IMR-90 (cell line): ENCODE measurements at regions not wholly inside any gene's neighbourhood (a gene's known extent, or its start where the extent isn't known, plus 50 kb on each side); places are given as distances from the start of the nearest gene placed in this dataset.

Experiments used
- ATAC-seq: fragments of 200-7000 bp; cut with Tn5 transposase; 2 replicates; pipeline ENCODE4 v1.9.1; 2020; ENCODE audit warnings: low read depth, mild to moderate bottlenecking, moderate library complexity
- BruUV-seq: library from RNA; stranded (reverse); fragments of 400-500 nt; replicated peaks from 2 replicates; lab custom pipeline; 2021; lab: Mats Ljungman, UMichigan
- CTCF ChIA-PET: fragments of 300-600 bp; formaldehyde crosslinking; extraction: SDS; loops from one replicate; lab custom pipeline; 2021; ENCODE audit warnings: antibody characterized with exemption; lab: Yijun Ruan, JAX
- POLR2A ChIA-PET: fragments of 300-600 bp; sonication (Branson Sonifier 250); formaldehyde crosslinking; loops from one replicate; lab custom pipeline; 2022; ENCODE audit warnings: antibody characterized with exemption; ENCODE audit not compliant: unreplicated experiment; lab: Charles Lee
- DNase-seq: peaks from one replicate; pipeline ENCODE4 v3.0.0; 2013
- H2AFZ ChIP-seq: replicated peaks from 2 replicates; pipeline ENCODE3; 2013; ENCODE audit warnings: low read length, mild to moderate bottlenecking; ENCODE audit not compliant: poor library complexity
- H2AK5ac ChIP-seq: 2 replicates; pipeline ENCODE4 v1.6.1; 2013; ENCODE audit warnings: low read depth, low read length, inconsistent platforms
- H2AK9ac ChIP-seq: replicated peaks from 2 replicates; pipeline ENCODE3; 2013; ENCODE audit warnings: mild to moderate bottlenecking, low read depth, low read length, moderate library complexity; ENCODE audit not compliant: poor library complexity
- H2BK120ac ChIP-seq: 2 replicates; pipeline ENCODE4 v1.6.1; 2013; ENCODE audit warnings: low read depth, low read length, inconsistent platforms
- H2BK15ac ChIP-seq: 3 replicates; pipeline ENCODE4 v1.6.1; 2013; ENCODE audit warnings: low read depth, low read length, inconsistent platforms
- H2BK20ac ChIP-seq: 2 replicates; pipeline ENCODE4 v1.6.1; 2013; ENCODE audit warnings: low read depth, mild to moderate bottlenecking, inconsistent platforms, low read length, moderate library complexity
- H2BK5ac ChIP-seq: 2 replicates; pipeline ENCODE4 v1.6.1; 2013; ENCODE audit warnings: mild to moderate bottlenecking, low read depth, low read length, inconsistent platforms; ENCODE audit not compliant: poor library complexity, severe bottlenecking
- H3K14ac ChIP-seq: replicated peaks from 2 replicates; pipeline ENCODE4 v1.6.1; 2013; ENCODE audit warnings: low read depth, low read length, inconsistent platforms
- H3K18ac ChIP-seq: 2 replicates; pipeline ENCODE4 v1.6.1; 2013; ENCODE audit warnings: low read depth, low read length, control low read depth
- H3K23ac ChIP-seq: 2 replicates; pipeline ENCODE4 v1.6.1; 2013; ENCODE audit warnings: low read depth, low read length, inconsistent platforms
- H3K27ac ChIP-seq: 2 replicates; pipeline ENCODE4 v1.5.1; 2013; ENCODE audit warnings: mild to moderate bottlenecking, control low read depth, low read length; ENCODE audit not compliant: insufficient read depth
- H3K27me3 ChIP-seq: 2 replicates; pipeline ENCODE4 v1.6.1; 2013; ENCODE audit warnings: low read length; ENCODE audit not compliant: control insufficient read depth, insufficient read depth
- H3K36me3 ChIP-seq: 2 replicates; pipeline ENCODE4 v1.6.1; 2013; ENCODE audit warnings: low read length, mixed read lengths; ENCODE audit not compliant: control insufficient read depth, insufficient read depth
- H3K4ac ChIP-seq: 2 replicates; pipeline ENCODE4 v1.6.1; 2013; ENCODE audit warnings: low read depth, low read length, inconsistent platforms
- H3K4me1 ChIP-seq: 2 replicates; pipeline ENCODE4 v1.6.1; 2013; ENCODE audit warnings: low read length, mixed read lengths; ENCODE audit not compliant: control insufficient read depth, insufficient read depth
- H3K4me2 ChIP-seq: 2 replicates; pipeline ENCODE4 v1.6.1; 2013; ENCODE audit warnings: low read depth, mild to moderate bottlenecking, control low read depth, low read length, moderate library complexity
- H3K4me3 ChIP-seq: 2 replicates; pipeline ENCODE4 v1.5.1; 2013; ENCODE audit warnings: low read depth, mild to moderate bottlenecking, control low read depth, low read length, moderate library complexity; ENCODE audit not compliant: insufficient read depth
- H3K56ac ChIP-seq: 2 replicates; pipeline ENCODE4 v1.6.1; 2013; ENCODE audit warnings: low read length, inconsistent platforms; ENCODE audit not compliant: insufficient read depth; ENCODE audit errors: extremely low read depth
- H3K79me1 ChIP-seq, 2 experiments: 2 replicates each; pipeline ENCODE4 v1.6.1; 2013; ENCODE audit warnings: low read length in 2 of 2, inconsistent platforms in 1 of 2, low read depth in 1 of 2
- H3K9ac ChIP-seq: 2 replicates; pipeline ENCODE4 v1.6.1; 2013; ENCODE audit warnings: low read depth, low read length, control low read depth
- H3K9me1 ChIP-seq: 2 replicates; pipeline ENCODE4 v1.6.1; 2013; ENCODE audit warnings: low read length, inconsistent platforms; ENCODE audit not compliant: insufficient read depth
- H3K9me3 ChIP-seq: 2 replicates; pipeline ENCODE4 v1.6.1; 2013; ENCODE audit warnings: low read length; ENCODE audit not compliant: control insufficient read depth, insufficient read depth
- H4K20me1 ChIP-seq: 2 replicates; pipeline ENCODE4 v1.6.1; 2013; ENCODE audit warnings: low read length, inconsistent platforms; ENCODE audit not compliant: insufficient read depth
- H4K5ac ChIP-seq: 2 replicates; pipeline ENCODE4 v1.6.1; 2013; ENCODE audit warnings: mild to moderate bottlenecking, low read depth, low read length, control low read depth
- H4K8ac ChIP-seq, 2 experiments: 2 replicates each; pipeline ENCODE4 v1.6.1; 2013; ENCODE audit warnings: low read depth in 2 of 2, low read length in 2 of 2, control low read depth in 1 of 2, inconsistent platforms in 1 of 2
- H4K91ac ChIP-seq: 2 replicates; pipeline ENCODE4 v1.6.1; 2013; ENCODE audit warnings: low read depth, low read length, inconsistent platforms; ENCODE audit not compliant: insufficient read depth
- BHLHE40 ChIP-seq: fragments of 150-350 bp; IDR thresholded peaks from 2 replicates; pipeline ENCODE4 v1.6.1; 2016; ENCODE audit warnings: mild to moderate bottlenecking, low read depth, low read length
- CEBPB ChIP-seq: IDR thresholded peaks from 2 replicates; pipeline ENCODE4 v1.6.1; 2012; ENCODE audit warnings: low read depth, low read length, improper control_type of control experiment
- CHD1 ChIP-seq: IDR thresholded peaks from 2 replicates; pipeline ENCODE4 v1.6.1; 2012; ENCODE audit warnings: low read depth, low read length, improper control_type of control experiment
- FOS ChIP-seq: fragments of 150-350 bp; IDR thresholded peaks from 2 replicates; pipeline ENCODE4 v1.6.1; 2016; ENCODE audit warnings: low read depth, low read length
- MAFK ChIP-seq: IDR thresholded peaks from 2 replicates; pipeline ENCODE4 v1.6.1; 2012; ENCODE audit warnings: low read depth, low read length, improper control_type of control experiment
- MAZ ChIP-seq: IDR thresholded peaks from 2 replicates; pipeline ENCODE4 v1.6.1; 2012; ENCODE audit warnings: low read depth, mild to moderate bottlenecking, low read length, improper control_type of control experiment, moderate library complexity, borderline replicate concordance
- MXI1 ChIP-seq: IDR thresholded peaks from 2 replicates; pipeline ENCODE4 v1.6.1; 2012; ENCODE audit warnings: low read depth, mild to moderate bottlenecking, low read length, moderate library complexity, borderline replicate concordance
- NFE2L2 ChIP-seq: fragments of 150-350 bp; IDR thresholded peaks from 2 replicates; pipeline ENCODE4 v1.6.1; 2016; ENCODE audit warnings: low read depth, mild to moderate bottlenecking, low read length
- POLR2A ChIP-seq: IDR thresholded peaks from 2 replicates; pipeline ENCODE4 v1.6.1; 2012; ENCODE audit warnings: mild to moderate bottlenecking, low read depth, low read length
- RAD21 ChIP-seq: IDR thresholded peaks from 2 replicates; pipeline ENCODE4 v1.6.1; 2012; ENCODE audit warnings: low read length, improper control_type of control experiment
- RCOR1 ChIP-seq: IDR thresholded peaks from 2 replicates; pipeline ENCODE4 v1.6.1; 2012; ENCODE audit warnings: mild to moderate bottlenecking, low read length, improper control_type of control experiment; ENCODE audit not compliant: insufficient replicate concordance
- RFX5 ChIP-seq: IDR thresholded peaks from 2 replicates; pipeline ENCODE4 v1.8.0; 2012; ENCODE audit warnings: low read depth, mild to moderate bottlenecking, low read length, moderate library complexity
- SMC3 ChIP-seq: fragments of 150-350 bp; IDR thresholded peaks from 2 replicates; pipeline ENCODE4 v1.6.1; 2016; ENCODE audit warnings: low read depth, mild to moderate bottlenecking, antibody characterized with exemption, low read length, moderate library complexity
- WGBS, 2 experiments: methylation state at CpG; one replicate each; pipeline versions ENCODE4 v1.1.5 to v1.1.7; 2013; ENCODE audit warnings: missing lambda C conversion rate in 2 of 2; ENCODE audit not compliant: insufficient read length in 1 of 2; ENCODE audit errors: extremely low coverage in 2 of 2; 5-methylcytosine and 5-hydroxymethylcytosine counted together
- dilution Hi-C: fragments of 300-500 bp; cut with HindIII; formaldehyde crosslinking; loops from one replicate; pipeline ENCODE4 v1.14.3; 2018; ENCODE audit warnings: low sequenced_read_pairs; ENCODE audit not compliant: unreplicated experiment
- in situ Hi-C: fragments of 300-500 bp; cut with MboI; formaldehyde crosslinking; loops from 3 replicates; pipeline ENCODE4 v1.14.3; 2019; ENCODE audit warnings: low sequenced_read_pairs, inconsistent platforms, mixed read lengths
- intact Hi-C: fragments of 100-400 bp; cut with micrococcal nuclease; formaldehyde crosslinking; loops from 2 replicates; pipeline ENCODE4 v1.10.0; 2022
- TF ChIP-seq, protein P1 (sequence below): conservative IDR thresholded peaks from 2 replicates; pipeline ENCODE4 v1.5.1; 2012; ENCODE audit warnings: mild to moderate bottlenecking, low read depth, low read length, improper control_type of control experiment
- TF ChIP-seq, protein P2 (sequence below): fragments of 150-350 bp; IDR thresholded peaks from 2 replicates; pipeline ENCODE4 v1.6.1; 2016; ENCODE audit warnings: low read depth, mild to moderate bottlenecking, low read length, moderate library complexity, borderline replicate concordance
- TF ChIP-seq, protein P3 (sequence below): fragments of 150-350 bp; IDR thresholded peaks from 2 replicates; pipeline ENCODE4 v1.6.1; 2017; ENCODE audit warnings: mild to moderate bottlenecking, antibody characterized with exemption, low read length, low read depth

DNA sequence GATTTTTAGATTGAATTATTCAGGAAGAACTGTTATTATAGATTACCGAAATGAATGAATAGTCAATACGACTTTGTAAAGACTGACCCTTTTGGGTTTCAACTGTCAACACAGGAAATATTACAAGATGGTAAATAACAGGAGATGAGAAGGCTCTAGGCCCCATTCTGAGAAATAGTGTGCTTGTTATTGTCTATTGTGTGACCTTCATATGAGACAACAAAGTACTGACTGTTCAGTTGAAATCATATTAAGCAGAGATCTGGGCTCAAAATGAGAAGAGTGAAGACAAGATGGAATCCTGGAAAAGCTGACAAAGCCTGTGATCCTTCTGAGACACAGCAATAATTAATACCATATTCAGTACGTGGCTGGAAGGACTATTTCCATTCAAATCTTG is 503.8 kb downstream of the INHBA start:
- H3K4me1 ChIP-seq, result no peaks in the 10 kb centered on the region
- H3K27ac ChIP-seq, result no peak overlapping the region
- no peak overlapping the region for H4K91ac ChIP-seq
- no peak overlapping the region for H3K18ac ChIP-seq
- no peak overlapping the region for H3K14ac ChIP-seq
- H3K4me2 ChIP-seq, result no peak overlapping the region
- no peak overlapping the region for H2AK9ac ChIP-seq
- no peak overlapping the region for H2AFZ ChIP-seq
- no peak overlapping the region for H2BK15ac ChIP-seq
- H3K9me3 ChIP-seq, result no peaks in the 10 kb centered on the region
- H3K56ac ChIP-seq, result no peak overlapping the region
- in situ Hi-C loops, result no loop called here
- no peak overlapping the region for H3K9ac ChIP-seq
- ChIA-PET POLR2A (no interaction called here), CTCF (no interaction called here)
- no peaks in the 10 kb centered on the region for H3K27me3 ChIP-seq
- no CpG with 5 or more reads among the region's 3 CpGs for WGBS, 2 experiments
- no peak overlapping the region for H4K5ac ChIP-seq
- no peak for ATAC-seq
- no peak overlapping the region for H3K23ac ChIP-seq
- H2BK20ac ChIP-seq, result no peak overlapping the region
- intact Hi-C loops, result no loop called here
- peaks cover 0 to 1% of the 10 kb centered on the region in 2 experiments; a peak in 1 of 4 replicates for H3K79me1 ChIP-seq
- no peak overlapping the region for H4K8ac ChIP-seq
- no peak for DNase-seq
- no peak overlapping the region for H2AK5ac ChIP-seq
- dilution Hi-C loops, result no loop called here
- BruUV-seq, result no TSS peak
- no peak overlapping the region for H2BK5ac ChIP-seq
- H2BK120ac ChIP-seq, result no peak overlapping the region
- no peaks in the 10 kb centered on the region for H4K20me1 ChIP-seq
- H3K9me1 ChIP-seq, result no peaks in the 10 kb centered on the region
- no peaks in the 10 kb centered on the region for H3K36me3 ChIP-seq
- H3K4ac ChIP-seq, result no peak overlapping the region
- no peak for TF ChIP-seq POLR2A
- TF ChIP-seq NFE2L2, result no peak
- TF ChIP-seq CHD1, result no peak
- TF ChIP-seq RAD21, result no peak
- no peak for TF ChIP-seq SMC3
- TF ChIP-seq RFX5, result no peak
- TF ChIP-seq, protein P1, sequence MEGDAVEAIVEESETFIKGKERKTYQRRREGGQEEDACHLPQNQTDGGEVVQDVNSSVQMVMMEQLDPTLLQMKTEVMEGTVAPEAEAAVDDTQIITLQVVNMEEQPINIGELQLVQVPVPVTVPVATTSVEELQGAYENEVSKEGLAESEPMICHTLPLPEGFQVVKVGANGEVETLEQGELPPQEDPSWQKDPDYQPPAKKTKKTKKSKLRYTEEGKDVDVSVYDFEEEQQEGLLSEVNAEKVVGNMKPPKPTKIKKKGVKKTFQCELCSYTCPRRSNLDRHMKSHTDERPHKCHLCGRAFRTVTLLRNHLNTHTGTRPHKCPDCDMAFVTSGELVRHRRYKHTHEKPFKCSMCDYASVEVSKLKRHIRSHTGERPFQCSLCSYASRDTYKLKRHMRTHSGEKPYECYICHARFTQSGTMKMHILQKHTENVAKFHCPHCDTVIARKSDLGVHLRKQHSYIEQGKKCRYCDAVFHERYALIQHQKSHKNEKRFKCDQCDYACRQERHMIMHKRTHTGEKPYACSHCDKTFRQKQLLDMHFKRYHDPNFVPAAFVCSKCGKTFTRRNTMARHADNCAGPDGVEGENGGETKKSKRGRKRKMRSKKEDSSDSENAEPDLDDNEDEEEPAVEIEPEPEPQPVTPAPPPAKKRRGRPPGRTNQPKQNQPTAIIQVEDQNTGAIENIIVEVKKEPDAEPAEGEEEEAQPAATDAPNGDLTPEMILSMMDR, result no peak
- TF ChIP-seq CEBPB, result no peak
- no peak for TF ChIP-seq MAZ
- TF ChIP-seq, protein P2, sequence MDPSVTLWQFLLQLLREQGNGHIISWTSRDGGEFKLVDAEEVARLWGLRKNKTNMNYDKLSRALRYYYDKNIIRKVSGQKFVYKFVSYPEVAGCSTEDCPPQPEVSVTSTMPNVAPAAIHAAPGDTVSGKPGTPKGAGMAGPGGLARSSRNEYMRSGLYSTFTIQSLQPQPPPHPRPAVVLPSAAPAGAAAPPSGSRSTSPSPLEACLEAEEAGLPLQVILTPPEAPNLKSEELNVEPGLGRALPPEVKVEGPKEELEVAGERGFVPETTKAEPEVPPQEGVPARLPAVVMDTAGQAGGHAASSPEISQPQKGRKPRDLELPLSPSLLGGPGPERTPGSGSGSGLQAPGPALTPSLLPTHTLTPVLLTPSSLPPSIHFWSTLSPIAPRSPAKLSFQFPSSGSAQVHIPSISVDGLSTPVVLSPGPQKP, result no peak
- TF ChIP-seq, protein P3, sequence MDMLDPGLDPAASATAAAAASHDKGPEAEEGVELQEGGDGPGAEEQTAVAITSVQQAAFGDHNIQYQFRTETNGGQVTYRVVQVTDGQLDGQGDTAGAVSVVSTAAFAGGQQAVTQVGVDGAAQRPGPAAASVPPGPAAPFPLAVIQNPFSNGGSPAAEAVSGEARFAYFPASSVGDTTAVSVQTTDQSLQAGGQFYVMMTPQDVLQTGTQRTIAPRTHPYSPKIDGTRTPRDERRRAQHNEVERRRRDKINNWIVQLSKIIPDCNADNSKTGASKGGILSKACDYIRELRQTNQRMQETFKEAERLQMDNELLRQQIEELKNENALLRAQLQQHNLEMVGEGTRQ, result no peak
- TF ChIP-seq MAFK, result no peak
- no peak for TF ChIP-seq RCOR1
- TF ChIP-seq BHLHE40, result no peak
- TF ChIP-seq FOS, result no peak
- TF ChIP-seq MXI1, result no peak
- H3K4me3 ChIP-seq, result no peak overlapping the region
